GM19372 (cell line): ENCODE measurements at regions not wholly inside any gene's neighbourhood (a gene's known extent, or its start where the extent isn't known, plus 50 kb on each side); places are given as distances from the start of the nearest gene placed in this dataset.
"Not testable (repeated sequence)": the region's sequence is repeated elsewhere in the genome, so short reads cannot be mapped to it uniquely, and the experiment has no call there.

Experiments
- ATAC-seq: cut with Tn5 transposase; IDR thresholded peaks from one replicate; pipeline ENCODE4 v1.9.1; 2021; ENCODE audit warnings: mild to moderate bottlenecking, low read depth, moderate library complexity; ENCODE audit not compliant: unreplicated experiment

GRCh38 chr7:66571568-66571967, 57.1 kb upstream of the KCTD7 start:
- no peak for ATAC-seq

GRCh38 chr7:66573782-66574495, 54.7 kb upstream of the KCTD7 start:
- ATAC-seq, result not testable (repeated sequence)

- not testable (repeated sequence) for ATAC-seq
Measured at GRCh38 chr7:66574768-66575167, 53.9 kb upstream of the KCTD7 start.

- no peak for ATAC-seq
Measured at GRCh38 chr7:66575398-66575797, 53.3 kb upstream of the KCTD7 start.

- ATAC-seq, result no peak
Measured at GRCh38 chr7:66576646-66577045, 52.0 kb upstream of the KCTD7 start.
